LNCAP (cell line): ENCODE measurements at regions not wholly inside any gene's neighbourhood (a gene's known extent, or its start where the extent isn't known, plus 50 kb on each side); places are given as distances from the start of the nearest gene placed in this dataset.

ENCODE experiments used
- TF ChIP-seq, protein P1 (sequence below): fragments of 450-650 bp; IDR thresholded peaks from 2 replicates; pipeline ENCODE4 v1.5.1; 2017; ENCODE audit warnings: mild to moderate bottlenecking

DNA sequence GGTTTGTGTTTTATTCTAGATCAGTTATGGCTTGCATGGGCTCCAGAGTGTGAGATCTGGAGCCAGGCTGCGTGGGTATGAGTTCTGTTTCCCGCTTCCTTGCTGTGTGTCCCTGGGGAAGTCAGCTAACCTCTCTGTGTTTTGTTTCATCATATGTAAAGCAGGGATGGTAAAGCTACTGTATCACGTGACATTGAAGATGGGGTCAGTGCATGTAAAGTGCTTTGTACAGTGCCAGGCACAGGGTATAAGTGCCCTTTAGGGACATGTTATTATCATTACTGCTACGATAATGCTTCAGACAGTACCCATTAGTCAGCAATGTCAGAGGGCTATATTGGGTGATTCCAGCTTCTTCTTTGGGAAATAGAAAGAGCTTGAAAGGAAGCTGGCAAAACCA, 186.2 kb downstream of the FOXL1 start:
- TF ChIP-seq, protein P1, sequence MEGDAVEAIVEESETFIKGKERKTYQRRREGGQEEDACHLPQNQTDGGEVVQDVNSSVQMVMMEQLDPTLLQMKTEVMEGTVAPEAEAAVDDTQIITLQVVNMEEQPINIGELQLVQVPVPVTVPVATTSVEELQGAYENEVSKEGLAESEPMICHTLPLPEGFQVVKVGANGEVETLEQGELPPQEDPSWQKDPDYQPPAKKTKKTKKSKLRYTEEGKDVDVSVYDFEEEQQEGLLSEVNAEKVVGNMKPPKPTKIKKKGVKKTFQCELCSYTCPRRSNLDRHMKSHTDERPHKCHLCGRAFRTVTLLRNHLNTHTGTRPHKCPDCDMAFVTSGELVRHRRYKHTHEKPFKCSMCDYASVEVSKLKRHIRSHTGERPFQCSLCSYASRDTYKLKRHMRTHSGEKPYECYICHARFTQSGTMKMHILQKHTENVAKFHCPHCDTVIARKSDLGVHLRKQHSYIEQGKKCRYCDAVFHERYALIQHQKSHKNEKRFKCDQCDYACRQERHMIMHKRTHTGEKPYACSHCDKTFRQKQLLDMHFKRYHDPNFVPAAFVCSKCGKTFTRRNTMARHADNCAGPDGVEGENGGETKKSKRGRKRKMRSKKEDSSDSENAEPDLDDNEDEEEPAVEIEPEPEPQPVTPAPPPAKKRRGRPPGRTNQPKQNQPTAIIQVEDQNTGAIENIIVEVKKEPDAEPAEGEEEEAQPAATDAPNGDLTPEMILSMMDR, result no peak

DNA sequence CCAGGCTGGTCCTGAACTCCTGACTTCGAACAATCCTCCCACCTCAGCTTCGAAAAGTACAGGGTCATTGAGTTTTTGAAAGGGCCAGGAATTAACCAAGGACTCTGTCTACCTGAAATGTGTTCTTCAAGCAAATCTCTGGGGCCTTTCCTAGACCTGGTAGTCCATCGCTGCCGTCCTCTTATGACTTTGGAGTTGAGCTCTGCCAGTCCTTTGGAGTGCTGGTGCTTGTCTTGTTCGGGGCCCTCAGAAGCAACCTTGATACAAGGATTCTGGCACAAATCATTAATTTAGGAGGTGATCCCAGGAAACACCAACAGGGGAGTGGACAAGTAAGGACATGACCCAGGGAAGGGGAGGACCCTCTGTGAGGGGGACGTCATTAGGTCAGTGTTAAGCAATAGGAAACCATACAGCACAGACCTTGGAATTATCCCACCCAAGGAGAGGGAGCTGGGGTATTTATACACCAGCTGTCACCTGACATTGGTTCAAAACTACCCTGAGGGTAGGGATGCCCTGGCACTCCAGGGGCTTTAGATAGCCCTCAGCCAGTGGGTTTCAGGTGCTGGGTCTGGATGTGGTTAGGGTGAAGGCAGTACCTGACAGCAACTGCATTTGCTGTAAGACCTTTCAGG, 187.2 kb downstream of the FOXL1 start:
- TF ChIP-seq, protein P1, result no peak

DNA sequence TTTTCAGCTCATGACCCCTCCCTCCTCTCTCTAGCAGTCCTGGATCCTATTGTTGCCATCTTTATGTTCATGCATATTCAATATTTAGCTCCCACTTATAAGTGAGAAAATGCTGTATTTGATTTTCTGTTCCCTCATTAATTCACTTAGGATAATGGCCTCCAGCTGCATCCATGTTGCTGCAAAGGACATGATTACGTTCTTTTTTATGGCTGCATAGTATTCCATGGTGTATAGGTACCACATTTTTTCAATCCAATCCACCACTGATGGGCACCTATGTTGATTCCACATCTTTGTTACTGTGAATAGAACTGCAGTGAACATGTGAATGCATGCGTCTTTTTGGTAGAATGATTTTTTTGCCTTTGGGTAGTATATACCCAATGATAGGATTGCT, 188.4 kb downstream of the FOXL1 start:
- TF ChIP-seq, protein P1, result no peak

DNA sequence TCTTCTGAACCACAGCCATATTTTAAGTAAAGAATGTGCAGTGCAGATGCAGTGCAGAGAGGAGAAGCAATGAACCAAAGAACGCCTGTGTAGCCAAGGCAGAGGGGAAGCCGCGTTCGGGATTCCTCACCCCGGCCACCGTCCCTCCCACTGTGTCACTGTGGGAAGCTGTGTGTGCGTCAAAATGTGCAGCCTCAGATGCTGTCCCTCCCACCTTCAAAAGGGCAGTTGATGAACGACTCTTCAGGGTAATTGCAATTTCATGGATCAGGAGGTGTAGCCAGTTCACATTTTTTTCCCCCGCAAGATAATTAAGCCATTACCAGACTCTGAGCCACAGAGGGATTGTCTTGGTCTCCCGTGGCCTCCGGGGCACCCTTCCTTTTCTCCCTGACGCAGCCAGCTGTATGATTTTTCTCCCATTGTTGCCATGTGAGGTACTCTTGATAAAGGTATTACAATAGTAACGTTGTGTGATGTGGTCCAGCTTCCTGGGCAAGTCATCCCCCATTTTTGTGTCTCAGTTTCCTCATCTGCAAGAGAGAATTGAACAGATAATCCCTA, 190.0 kb downstream of the FOXL1 start:
- TF ChIP-seq, protein P1, result no peak

DNA sequence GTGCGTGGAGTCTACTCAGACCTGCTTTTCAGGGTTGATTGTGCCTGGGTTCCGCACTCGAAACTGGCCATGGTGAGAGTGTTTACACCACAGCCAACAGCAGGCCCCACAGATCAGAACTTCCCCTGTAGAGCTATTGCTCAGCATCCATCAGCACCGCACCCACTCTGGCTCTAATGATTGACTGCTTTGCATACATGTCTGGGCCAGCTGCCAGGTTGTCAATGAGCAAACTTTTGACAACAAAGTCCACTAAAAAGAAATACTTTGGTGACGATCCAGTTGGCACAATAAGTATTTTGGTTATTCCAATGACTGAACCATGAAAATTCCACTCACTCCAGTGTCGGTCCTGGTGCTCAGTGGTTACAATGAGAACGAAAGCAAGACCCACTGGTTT, 190.7 kb downstream of the FOXL1 start:
- TF ChIP-seq, protein P1, result no peak

DNA sequence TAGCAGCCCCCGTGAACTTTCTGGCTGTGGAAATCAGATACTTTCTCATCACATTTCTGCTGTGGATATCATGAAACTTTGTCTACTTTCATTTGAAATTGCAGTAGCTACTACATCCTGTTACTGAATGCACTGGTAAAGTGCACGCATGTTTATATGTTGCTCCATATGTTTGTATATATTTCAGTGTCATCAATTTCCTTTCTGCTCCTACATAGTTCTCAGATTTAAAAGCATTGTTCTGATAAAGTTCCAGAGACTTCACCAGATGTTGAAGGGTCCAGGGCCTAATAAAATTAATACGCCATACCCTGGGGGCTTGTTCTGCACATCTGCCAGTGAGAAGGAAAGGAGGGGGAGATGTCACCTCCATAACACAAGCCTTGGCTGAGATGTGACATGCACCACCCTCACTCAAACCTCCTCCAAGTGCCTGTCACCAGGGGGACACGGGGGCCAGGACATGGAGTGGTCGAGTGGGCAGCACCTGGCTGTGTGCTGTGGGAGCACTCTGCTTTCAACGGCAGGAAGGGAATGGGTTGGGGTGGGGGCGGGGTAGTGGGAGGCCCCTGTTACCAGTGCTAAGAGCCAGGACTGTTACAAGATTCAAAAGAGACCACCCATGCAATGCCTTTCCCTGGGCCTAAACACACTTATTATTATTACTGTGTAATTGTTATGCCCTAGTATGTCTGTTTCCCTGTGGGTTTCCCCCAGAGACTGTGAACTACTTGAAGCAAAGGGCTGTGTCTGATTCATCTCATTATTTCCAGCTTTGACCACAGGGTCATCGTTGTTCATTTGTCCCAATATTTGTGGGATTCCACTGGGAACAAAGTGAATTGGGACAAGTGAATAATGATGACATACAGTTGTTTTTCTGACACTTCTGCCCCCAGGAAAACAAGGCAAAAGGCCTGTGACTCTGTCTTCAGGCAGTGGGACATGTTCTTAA, 193.4 kb downstream of the FOXL1 start:
- TF ChIP-seq, protein P1, result no peak

DNA sequence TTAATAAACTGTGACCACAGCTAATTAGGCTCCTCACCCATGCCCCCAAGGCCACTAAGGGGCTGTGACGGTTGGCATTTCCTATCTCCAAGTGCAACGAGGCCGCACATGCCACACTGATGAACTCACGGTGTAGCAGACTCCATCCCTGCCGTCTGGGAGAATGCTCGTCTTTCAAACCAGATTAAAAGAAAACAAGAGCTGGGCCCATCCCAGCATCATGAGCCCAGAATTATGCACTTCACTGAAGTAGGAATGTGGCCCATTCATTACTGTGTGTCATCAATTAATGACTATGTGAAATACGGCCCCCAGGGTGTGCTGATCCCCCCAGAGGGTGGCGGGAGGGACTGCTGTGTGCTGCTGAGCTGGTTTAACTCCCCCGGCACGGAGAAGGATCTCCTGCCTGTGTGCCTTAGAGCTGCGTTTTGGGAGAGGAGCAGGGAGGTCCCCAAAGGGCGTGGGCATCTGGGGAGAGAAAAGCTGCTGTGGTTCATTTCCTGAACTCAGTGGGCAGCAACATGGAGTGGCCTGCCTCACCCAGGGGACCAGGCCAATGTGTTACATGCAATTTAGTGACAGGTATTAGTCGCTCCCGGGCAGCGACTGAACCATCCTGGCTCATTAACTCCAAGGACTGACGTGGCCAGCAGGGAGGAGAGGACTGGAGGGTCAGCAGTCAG, 194.5 kb downstream of the FOXL1 start:
- TF ChIP-seq, protein P1, result no peak
